HPDE6-E6E7 (cell line): ENCODE measurements at regions not wholly inside any gene's neighbourhood (a gene's known extent, or its start where the extent isn't known, plus 50 kb on each side); places are given as distances from the start of the nearest gene placed in this dataset.
"Not testable (repeated sequence)": the region's sequence is repeated elsewhere in the genome, so short reads cannot be mapped to it uniquely, and the experiment has no call there.

Source experiments
- DNase-seq: peaks from one replicate; pipeline ENCODE4 v3.0.0; 2011; ENCODE audit warnings: missing footprints; ENCODE audit errors: extremely low spot score

GRCh38 chr18:9017167-9017904 is 85.2 kb upstream of the NDUFV2 start:
- peak; percentile 95 for DNase-seq

GRCh38 chr18:9017905-9018227 is 84.6 kb upstream of the NDUFV2 start:
- DNase-seq: peak; percentile 32

- no peak for DNase-seq
Observed at GRCh38 chr18:9019135-9019534, 83.4 kb upstream of the NDUFV2 start.

- DNase-seq: no peak
Observed at GRCh38 chr18:9020221-9020620, 82.3 kb upstream of the NDUFV2 start.

GRCh38 chr18:9021458-9021857 is 81.0 kb upstream of the NDUFV2 start:
- no peak for DNase-seq

- no peak for DNase-seq
Observed at GRCh38 chr18:9022397-9023155, 79.9 kb upstream of the NDUFV2 start.

GRCh38 chr18:9024031-9024646 is 78.4 kb upstream of the NDUFV2 start:
- DNase-seq: not testable (repeated sequence)

- DNase-seq: no peak
Observed at GRCh38 chr18:9025091-9025838, 77.2 kb upstream of the NDUFV2 start.

GRCh38 chr18:9029131-9029530 is 73.4 kb upstream of the NDUFV2 start:
- DNase-seq: no peak

- no peak for DNase-seq
Observed at GRCh38 chr18:9032519-9032918, 70.0 kb upstream of the NDUFV2 start.

GRCh38 chr18:9038277-9038871 is 64.1 kb upstream of the NDUFV2 start:
- DNase-seq: no peak

GRCh38 chr18:9039441-9040071 is 62.9 kb upstream of the NDUFV2 start:
- no peak for DNase-seq

GRCh38 chr18:9042766-9043481 is 59.6 kb upstream of the NDUFV2 start:
- DNase-seq: no peak

- DNase-seq: no peak
Observed at GRCh38 chr18:9043581-9043980, 58.9 kb upstream of the NDUFV2 start.

GRCh38 chr18:9047715-9048114 is 54.8 kb upstream of the NDUFV2 start:
- no peak for DNase-seq

- DNase-seq: no peak
Observed at GRCh38 chr18:9048236-9048635, 54.3 kb upstream of the NDUFV2 start.

GRCh38 chr18:9048808-9049494 is 53.5 kb upstream of the NDUFV2 start:
- DNase-seq: no peak

GRCh38 chr18:9049495-9049809 is 53.0 kb upstream of the NDUFV2 start:
- no peak for DNase-seq

GRCh38 chr18:9050628-9051284 is 51.7 kb upstream of the NDUFV2 start:
- DNase-seq: not testable (repeated sequence)
